ENCODE measurements at regions not wholly inside any gene's neighbourhood (a gene's known extent, or its start where the extent isn't known, plus 50 kb on each side); places are given as distances from the start of the nearest gene placed in this dataset.

DNA sequence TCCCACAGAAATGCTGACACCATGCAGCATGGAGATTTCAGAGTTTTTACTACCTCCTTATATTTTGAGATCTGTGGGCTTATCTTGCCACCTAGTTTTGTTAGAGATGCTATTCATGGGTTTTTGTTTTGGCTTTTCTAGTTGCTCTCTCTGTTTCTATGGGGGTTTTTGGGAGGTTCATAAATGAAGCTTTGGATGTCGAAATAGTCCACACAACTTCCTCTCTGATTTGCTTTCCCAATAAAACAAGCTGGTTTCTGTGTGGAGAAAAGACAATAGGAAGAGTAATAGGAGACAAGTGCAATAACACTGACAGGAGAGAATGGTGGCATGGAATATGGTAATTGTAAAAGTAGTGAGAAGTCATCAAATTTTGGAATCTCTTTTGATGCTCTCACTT is 106.8 kb upstream of the GPR149 start:
- H3K4me3 ChIP-seq: no peak overlapping the region
- DNase-seq: no peak
- TF ChIP-seq POLR2A (IDR thresholded peaks at IDR 0.05): no peak
- TF ChIP-seq, protein P1, sequence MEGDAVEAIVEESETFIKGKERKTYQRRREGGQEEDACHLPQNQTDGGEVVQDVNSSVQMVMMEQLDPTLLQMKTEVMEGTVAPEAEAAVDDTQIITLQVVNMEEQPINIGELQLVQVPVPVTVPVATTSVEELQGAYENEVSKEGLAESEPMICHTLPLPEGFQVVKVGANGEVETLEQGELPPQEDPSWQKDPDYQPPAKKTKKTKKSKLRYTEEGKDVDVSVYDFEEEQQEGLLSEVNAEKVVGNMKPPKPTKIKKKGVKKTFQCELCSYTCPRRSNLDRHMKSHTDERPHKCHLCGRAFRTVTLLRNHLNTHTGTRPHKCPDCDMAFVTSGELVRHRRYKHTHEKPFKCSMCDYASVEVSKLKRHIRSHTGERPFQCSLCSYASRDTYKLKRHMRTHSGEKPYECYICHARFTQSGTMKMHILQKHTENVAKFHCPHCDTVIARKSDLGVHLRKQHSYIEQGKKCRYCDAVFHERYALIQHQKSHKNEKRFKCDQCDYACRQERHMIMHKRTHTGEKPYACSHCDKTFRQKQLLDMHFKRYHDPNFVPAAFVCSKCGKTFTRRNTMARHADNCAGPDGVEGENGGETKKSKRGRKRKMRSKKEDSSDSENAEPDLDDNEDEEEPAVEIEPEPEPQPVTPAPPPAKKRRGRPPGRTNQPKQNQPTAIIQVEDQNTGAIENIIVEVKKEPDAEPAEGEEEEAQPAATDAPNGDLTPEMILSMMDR (IDR thresholded peaks at IDR 0.05 in 4 of 5, conservative IDR thresholded peaks at IDR 0.05 in 1 of 5): no peak
- H3K9me3 ChIP-seq: no peaks in the 10 kb centered on the region
- H3K27ac ChIP-seq: no peak overlapping the region
- intact Hi-C loops (cut with DNase I; ENCODE audit: low total_unique reads) (no loop called here), in situ Hi-C loops (cut with MboI; ENCODE audit: low sequenced_read_pairs in 4 of 4) (no loop called here)
- no peaks in the 10 kb centered on the region for H3K27me3 ChIP-seq
- no peaks in the 10 kb centered on the region for H3K36me3 ChIP-seq
- no peaks in the 10 kb centered on the region for H3K4me1 ChIP-seq
- no peak for ATAC-seq

- no peaks in the 10 kb centered on the region for H3K4me1 ChIP-seq
- in situ Hi-C loops (cut with MboI; ENCODE audit: low sequenced_read_pairs in 4 of 4) (no loop called here), intact Hi-C loops (cut with DNase I; ENCODE audit: low total_unique reads) (no loop called here)
- DNase-seq: no peak
- H3K27ac ChIP-seq: no peak overlapping the region
- no peaks in the 10 kb centered on the region for H3K9me3 ChIP-seq
- H3K36me3 ChIP-seq: no peaks in the 10 kb centered on the region
- TF ChIP-seq, protein P1 (IDR thresholded peaks at IDR 0.05 in 4 of 5, conservative IDR thresholded peaks at IDR 0.05 in 1 of 5): no peak
- no peak for TF ChIP-seq POLR2A (IDR thresholded peaks at IDR 0.05)
- no peak for ATAC-seq
- H3K27me3 ChIP-seq: no peaks in the 10 kb centered on the region
- no peak overlapping the region for H3K4me3 ChIP-seq
Measured at GRCh38 chr3:154522036-154522602, 92.1 kb upstream of the GPR149 start.

GRCh38 chr3:154517404-154517803 is 87.4 kb upstream of the GPR149 start:
- H3K9me3 ChIP-seq: no peaks in the 10 kb centered on the region
- no peaks in the 10 kb centered on the region for H3K36me3 ChIP-seq
- H3K27me3 ChIP-seq: no peaks in the 10 kb centered on the region
- intact Hi-C loops (cut with DNase I; ENCODE audit: low total_unique reads): no loop called here
- ATAC-seq (no peak), DNase-seq (no peak)
- no peak overlapping the region for H3K4me3 ChIP-seq
- no peaks in the 10 kb centered on the region for H3K4me1 ChIP-seq
- in situ Hi-C loops (cut with MboI; ENCODE audit: low sequenced_read_pairs in 4 of 4): no loop called here
- no peak overlapping the region for H3K27ac ChIP-seq
- no peak for TF ChIP-seq POLR2A (IDR thresholded peaks at IDR 0.05)
- TF ChIP-seq, protein P1 (IDR thresholded peaks at IDR 0.05 in 4 of 5, conservative IDR thresholded peaks at IDR 0.05 in 1 of 5): no peak

DNA sequence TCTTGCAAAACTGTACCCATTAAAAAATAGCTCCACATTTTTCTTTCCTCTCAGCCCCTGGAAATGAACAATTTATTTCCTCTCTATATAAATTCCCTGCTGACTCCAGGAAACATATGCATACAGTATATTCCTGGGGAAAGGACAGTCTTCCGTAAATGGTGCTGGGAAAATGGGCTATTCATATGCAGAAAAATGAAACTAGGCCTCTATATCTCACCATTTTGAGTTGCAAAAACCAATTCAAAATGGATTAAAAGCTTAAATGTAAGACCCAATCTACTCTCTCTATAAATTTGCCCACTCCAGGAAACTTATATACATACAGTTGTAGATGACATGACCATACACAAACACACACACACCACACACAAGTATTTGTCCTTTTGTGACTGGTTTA is 85.9 kb upstream of the GPR149 start:
- in situ Hi-C loops (cut with MboI; ENCODE audit: low sequenced_read_pairs in 4 of 4): no loop called here
- no peak for TF ChIP-seq POLR2A (IDR thresholded peaks at IDR 0.05)
- TF ChIP-seq, protein P1 (IDR thresholded peaks at IDR 0.05 in 4 of 5, conservative IDR thresholded peaks at IDR 0.05 in 1 of 5): no peak
- no peaks in the 10 kb centered on the region for H3K4me1 ChIP-seq
- intact Hi-C loops (cut with DNase I; ENCODE audit: low total_unique reads): no loop called here
- ATAC-seq (no peak), DNase-seq (no peak)
- H3K4me3 ChIP-seq: no peak overlapping the region
- H3K27me3 ChIP-seq: no peaks in the 10 kb centered on the region
- no peak overlapping the region for H3K27ac ChIP-seq
- H3K9me3 ChIP-seq: no peaks in the 10 kb centered on the region
- H3K36me3 ChIP-seq: no peaks in the 10 kb centered on the region

GRCh38 chr3:154510780-154511179 is 80.8 kb upstream of the GPR149 start:
- Histone ChIP-seq H3K27me3 (no peaks in the 10 kb centered on the region), H3K36me3 (no peaks in the 10 kb centered on the region), H3K4me3 (no peak overlapping the region), H3K4me1 (no peaks in the 10 kb centered on the region), H3K27ac (no peak overlapping the region), H3K9me3 (no peaks in the 10 kb centered on the region)
- TF ChIP-seq POLR2A (IDR thresholded peaks at IDR 0.05): no peak
- TF ChIP-seq, protein P1 (IDR thresholded peaks at IDR 0.05 in 4 of 5, conservative IDR thresholded peaks at IDR 0.05 in 1 of 5): no peak
- DNase-seq (no peak), ATAC-seq (no peak)
- intact Hi-C loops (cut with DNase I; ENCODE audit: low total_unique reads) (no loop called here), in situ Hi-C loops (cut with MboI; ENCODE audit: low sequenced_read_pairs in 4 of 4) (no loop called here)
